K562 (cell line): ENCODE measurements at regions not wholly inside any gene's neighbourhood (a gene's known extent, or its start where the extent isn't known, plus 50 kb on each side); places are given as distances from the start of the nearest gene placed in this dataset.

Source experiments
- CHD4 ChIP-seq: fragments of 200-600 bp; sonication (generic); IDR thresholded peaks from 3 replicates; pipeline ENCODE4 v1.6.1; 2012; ENCODE audit warnings: low read depth, mild to moderate bottlenecking, mixed read lengths, low read length, inconsistent platforms; ENCODE audit not compliant: insufficient read depth, insufficient replicate concordance, poor library complexity, severe bottlenecking
- EP300 ChIP-seq: IDR thresholded peaks from 2 replicates; pipeline ENCODE4 v1.6.1; 2012; ENCODE audit warnings: low read length, improper control_type of control experiment
- EZH2 ChIP-seq: IDR thresholded peaks from 2 replicates; pipeline ENCODE4 v1.6.1; 2012; ENCODE audit warnings: low read depth, mild to moderate bottlenecking, inconsistent platforms, low read length, borderline replicate concordance
- JUND ChIP-seq, 2 experiments: IDR thresholded peaks; 2 replicates in 1 of 2; 3 replicates in 1 of 2; pipeline ENCODE4 v1.6.1; 2011; ENCODE audit warnings: borderline replicate concordance in 2 of 2, low read depth in 2 of 2, low read length in 2 of 2, improper control_type of control experiment in 1 of 2, missing biosample characterization in 1 of 2, missing genetic modification characterization in 1 of 2, missing genetic modification reagents in 1 of 2
- LARP7 ChIP-seq: fragments of 450-650 bp; IDR thresholded peaks from 2 replicates; pipeline ENCODE4 v1.6.1; 2016
- MTA3 ChIP-seq: fragments of 450-650 bp; formaldehyde crosslinking; IDR thresholded peaks from 2 replicates; pipeline ENCODE4 v1.6.1; 2017; ENCODE audit warnings: mild to moderate bottlenecking, borderline replicate concordance
- NCOA4 ChIP-seq: fragments of 450-650 bp; IDR thresholded peaks from 2 replicates; pipeline ENCODE4 v1.6.1; 2018; ENCODE audit warnings: mild to moderate bottlenecking; ENCODE audit not compliant: partially characterized antibody
- ZBTB43 ChIP-seq: sonication (generic); formaldehyde crosslinking; IDR thresholded peaks from 2 replicates; pipeline ENCODE4 v1.8.0; 2023; ENCODE audit warnings: mild to moderate bottlenecking, missing genetic modification reagents
- ZNF311 ChIP-seq: fragments of 250-450 bp; sonication (Bioruptor Pico); IDR thresholded peaks from 2 replicates; pipeline ENCODE4 v1.4.0; 2020; ENCODE audit warnings: mild to moderate bottlenecking, moderate library complexity
- ZNF75A ChIP-seq: fragments of 450-650 bp; formaldehyde crosslinking; IDR thresholded peaks from 2 replicates; pipeline ENCODE4 v1.4.0; 2020; ENCODE audit warnings: mild to moderate bottlenecking

GRCh38 chr3:194999491-194999890 is 271.5 kb downstream of the XXYLT1 start:
- TF ChIP-seq MTA3 (no peak), ZNF75A (CRISPR knock-in tag) (no peak), ZBTB43 (CRISPR knock-in tag) (no peak), ZNF311 (no peak), EZH2 (no peak), CHD4 (no peak), LARP7 (no peak), JUND (IDR thresholded peaks at IDR 0.05; ENCODE audit: borderline replicate concordance, low read depth, low read length) (no peak), JUND (tag; IDR thresholded peaks at IDR 0.05; ENCODE audit: borderline replicate concordance, low read depth, low read length) (no peak), EP300 (no peak), NCOA4 (no peak)
